ENCODE measurements at regions not wholly inside any gene's neighbourhood (a gene's known extent, or its start where the extent isn't known, plus 50 kb on each side); places are given as distances from the start of the nearest gene placed in this dataset.

GRCh38 chr3:6251612-6252400 is 609.1 kb upstream of the GRM7 start:
- H3K79me2 ChIP-seq (ENCODE audit: insufficient read depth, low read length): no peaks in the 10 kb centered on the region
- POLR2A ChIA-PET: no interaction called here
- H3K9me3 ChIP-seq (ENCODE audit: low read length): peaks cover 83% of the 10 kb centered on the region
- FAIRE-seq (no peak), ATAC-seq (no peak), DNase-seq (ENCODE audit: low spot score) (no peak)
- no peaks in the 10 kb centered on the region; a peak in 1 of 5 replicates for H3K27me3 ChIP-seq (ENCODE audit: control insufficient read depth in 1 of 2, insufficient read depth in 2 of 2, low read length in 2 of 2)
- CTCF ChIA-PET (ENCODE audit: low intra/inter-chr PET ratio, low total read pairs): no interaction called here
- H3K36me3 ChIP-seq (replicated peaks in 1 of 2; ENCODE audit: control insufficient read depth in 1 of 2, insufficient read depth in 2 of 2, low read length in 2 of 2): no peaks in the 10 kb centered on the region
- no peak overlapping the region for H3K4me3 ChIP-seq (replicated peaks in 1 of 3; ENCODE audit: insufficient read depth in 1 of 3, low read depth in 2 of 3, low read length in 3 of 3)
- no peaks in the 10 kb centered on the region for H3K4me1 ChIP-seq (ENCODE audit: insufficient read depth, low read length)
- intact Hi-C loops (cut with micrococcal nuclease; ENCODE audit: unreplicated experiment) (no loop called here), in situ Hi-C loops (cut with HindIII; ENCODE audit: extremely low pct_ligation_motif_present, low pct_unique_long_range_greater_than_20kb) (no loop called here)
- no peaks in the 10 kb centered on the region for H4K20me1 ChIP-seq (ENCODE audit: insufficient read depth, low read length)
- H3K27ac ChIP-seq (ENCODE audit: extremely low read length, insufficient read depth, low read length): no peak overlapping the region
- no peak overlapping the region for H3K4me2 ChIP-seq (ENCODE audit: low read depth, low read length)
- H3K9ac ChIP-seq (ENCODE audit: insufficient read depth, low read depth, low read length): no peak overlapping the region
- TF ChIP-seq MAFK (conservative IDR thresholded peaks at IDR 0.05 in 1 of 2, IDR thresholded peaks at IDR 0.05 in 1 of 2; ENCODE audit: low read length in 2 of 2): peak in 1 of 2 experiments; percentile 23; a peak in 1 of 4 replicates
- TF ChIP-seq ZBTB38 (CRISPR knock-in tag; IDR thresholded peaks at IDR 0.05): no peak
- no TSS peak for BruUV-seq (replicated peaks)
- WGBS (ENCODE audit: low lambda C conversion rate): 10% methylated on average over 2 of the region's 2 CpGs
- H2AFZ ChIP-seq (ENCODE audit: low read length): no peak overlapping the region

DNA sequence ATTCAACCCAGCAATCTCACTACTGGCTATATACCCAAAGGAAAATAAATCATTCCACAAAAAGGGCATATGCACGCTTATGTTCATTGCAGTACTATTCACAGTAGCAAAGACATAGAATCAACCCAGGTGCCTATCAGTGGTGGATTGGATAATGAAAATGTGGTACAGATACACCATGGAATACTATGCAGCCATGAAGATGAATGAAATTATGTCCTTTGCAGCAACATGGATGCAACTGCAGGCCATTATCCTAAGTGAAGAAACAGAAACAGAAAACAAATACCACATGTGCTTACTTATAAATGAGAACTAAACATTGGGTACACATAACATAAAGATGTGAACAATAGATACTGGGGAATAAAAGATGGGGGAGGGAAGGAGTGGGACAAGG is 606.4 kb upstream of the GRM7 start:
- intact Hi-C loops (cut with micrococcal nuclease; ENCODE audit: unreplicated experiment) (no loop called here), in situ Hi-C loops (cut with HindIII; ENCODE audit: extremely low pct_ligation_motif_present, low pct_unique_long_range_greater_than_20kb) (no loop called here)
- no peak overlapping the region for H3K4me3 ChIP-seq (replicated peaks in 1 of 3; ENCODE audit: insufficient read depth in 1 of 3, low read depth in 2 of 3, low read length in 3 of 3)
- no peaks in the 10 kb centered on the region for H3K79me2 ChIP-seq (ENCODE audit: insufficient read depth, low read length)
- H3K9ac ChIP-seq (ENCODE audit: insufficient read depth, low read depth, low read length): no peak overlapping the region
- H3K9me3 ChIP-seq (ENCODE audit: low read length): peaks cover 72% of the 10 kb centered on the region
- no peaks in the 10 kb centered on the region for H3K4me1 ChIP-seq (ENCODE audit: insufficient read depth, low read length)
- no peaks in the 10 kb centered on the region for H3K36me3 ChIP-seq (replicated peaks in 1 of 2; ENCODE audit: control insufficient read depth in 1 of 2, insufficient read depth in 2 of 2, low read length in 2 of 2)
- ChIA-PET CTCF (ENCODE audit: low intra/inter-chr PET ratio, low total read pairs) (no interaction called here), POLR2A (no interaction called here)
- FAIRE-seq (no peak), DNase-seq (ENCODE audit: low spot score) (no peak), ATAC-seq (no peak)
- no peaks in the 10 kb centered on the region for H4K20me1 ChIP-seq (ENCODE audit: insufficient read depth, low read length)
- no peak overlapping the region for H3K4me2 ChIP-seq (ENCODE audit: low read depth, low read length)
- BruUV-seq (replicated peaks): no TSS peak
- no peak overlapping the region for H3K27ac ChIP-seq (ENCODE audit: extremely low read length, insufficient read depth, low read length)
- no peak for TF ChIP-seq ZFP36L1 (CRISPR knock-in tag; IDR thresholded peaks at IDR 0.05)
- no peak for TF ChIP-seq ZFP1 (CRISPR knock-in tag; IDR thresholded peaks at IDR 0.05)
- H2AFZ ChIP-seq (ENCODE audit: low read length): no peak overlapping the region
- H3K27me3 ChIP-seq (ENCODE audit: control insufficient read depth in 1 of 2, insufficient read depth in 2 of 2, low read length in 2 of 2): no peaks in the 10 kb centered on the region
- 68% methylated on average over 1 of the region's 1 CpG for WGBS (ENCODE audit: low lambda C conversion rate)
